Endothelial cell (in vitro differentiated cells): ENCODE measurements at regions not wholly inside any gene's neighbourhood (a gene's known extent, or its start where the extent isn't known, plus 50 kb on each side); places are given as distances from the start of the nearest gene placed in this dataset.

Source experiments
- DNase-seq: peaks from one replicate; pipeline ENCODE4 v3.0.0; 2021; ENCODE audit warnings: low spot score
- H3K27ac Mint-ChIP-seq: one replicate; pipeline ENCODE4 v1.8.0; 2021; ENCODE audit warnings: mixed read lengths, inconsistent platforms; ENCODE audit not compliant: unreplicated experiment
- H3K27me3 Mint-ChIP-seq: one replicate; pipeline ENCODE4 v1.8.0; 2021; ENCODE audit warnings: mild to moderate bottlenecking, moderate library complexity, mixed read lengths, inconsistent platforms; ENCODE audit not compliant: unreplicated experiment
- H3K36me3 Mint-ChIP-seq: one replicate; pipeline ENCODE4 v1.8.0; 2021; ENCODE audit warnings: mild to moderate bottlenecking, low read depth, mixed read lengths, inconsistent platforms; ENCODE audit not compliant: unreplicated experiment
- H3K4me1 Mint-ChIP-seq: one replicate; pipeline ENCODE4 v1.8.0; 2021; ENCODE audit warnings: mild to moderate bottlenecking, mixed read lengths, inconsistent platforms; ENCODE audit not compliant: unreplicated experiment
- H3K4me3 Mint-ChIP-seq: one replicate; pipeline ENCODE4 v1.8.0; 2021; ENCODE audit warnings: mild to moderate bottlenecking, mixed read lengths, inconsistent platforms; ENCODE audit not compliant: unreplicated experiment
- H3K9me3 Mint-ChIP-seq: one replicate; pipeline ENCODE4 v1.8.0; 2021; ENCODE audit warnings: mixed read lengths, inconsistent platforms; ENCODE audit not compliant: unreplicated experiment
- CTCF ChIP-seq: fragments of 200-600 bp; sonication (generic); IDR thresholded peaks from one replicate; pipeline ENCODE4 v1.5.0; 2021; ENCODE audit warnings: antibody characterized with exemption; ENCODE audit not compliant: unreplicated experiment

- H3K27me3 Mint-ChIP-seq: peaks cover 14% of the 10 kb centered on the region
- H3K4me1 Mint-ChIP-seq: peaks cover 17% of the 10 kb centered on the region
- H3K36me3 Mint-ChIP-seq: no peaks in the 10 kb centered on the region
- no peak overlapping the region for H3K4me3 Mint-ChIP-seq
- no peak for TF ChIP-seq CTCF
- H3K9me3 Mint-ChIP-seq: no peaks in the 10 kb centered on the region
- DNase-seq: no peak
- no peak overlapping the region for H3K27ac Mint-ChIP-seq
These were observed 237.2 kb downstream of the NPHP4 start for GRCh38 chr1:5754817-5755551.

GRCh38 chr1:5753549-5754421 is 238.4 kb downstream of the NPHP4 start:
- TF ChIP-seq CTCF: no peak
- H3K36me3 Mint-ChIP-seq: no peaks in the 10 kb centered on the region
- H3K4me3 Mint-ChIP-seq: no peak overlapping the region
- peaks cover 17% of the 10 kb centered on the region for H3K27me3 Mint-ChIP-seq
- H3K27ac Mint-ChIP-seq: no peak overlapping the region
- no peaks in the 10 kb centered on the region for H3K9me3 Mint-ChIP-seq
- no peak for DNase-seq
- H3K4me1 Mint-ChIP-seq: peaks cover 25% of the 10 kb centered on the region

DNA sequence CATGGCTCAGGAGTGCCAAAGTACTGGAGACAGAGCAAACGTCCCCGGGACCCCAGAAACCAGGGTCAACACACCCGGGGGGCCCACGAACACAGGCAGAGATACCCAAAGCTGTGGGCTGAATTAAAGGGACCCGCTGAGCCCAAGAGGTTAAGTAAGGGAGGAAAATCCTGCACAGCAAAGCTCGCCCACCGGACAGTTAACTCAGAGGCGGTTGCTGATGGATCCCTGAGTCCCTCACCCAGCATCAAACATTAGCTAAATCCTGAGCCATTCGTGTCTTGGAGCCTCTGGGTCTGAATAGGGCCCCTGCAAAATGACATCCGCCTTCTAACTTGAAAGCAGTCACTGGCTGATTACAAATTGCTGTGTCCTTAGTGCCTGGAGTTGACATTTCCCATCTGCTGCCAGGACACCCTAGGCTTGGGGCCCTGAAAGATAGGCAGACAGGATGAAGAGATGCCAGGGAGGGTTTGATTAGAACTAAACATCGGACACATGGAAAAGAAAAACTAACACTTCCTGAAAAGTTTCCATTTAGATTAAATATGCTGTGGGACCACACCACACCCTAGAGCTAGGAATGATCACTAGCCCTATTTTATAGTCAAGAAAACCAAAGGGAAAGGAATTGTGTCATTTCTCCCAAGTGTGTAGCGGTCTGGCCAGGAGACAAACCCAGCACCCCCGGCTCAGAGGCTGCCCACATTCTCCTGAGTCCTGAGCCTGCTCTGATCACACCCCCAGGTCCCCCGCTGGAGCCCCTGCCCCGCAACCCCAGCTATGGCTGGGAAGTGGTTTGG is 239.3 kb downstream of the NPHP4 start:
- no peaks in the 10 kb centered on the region for H3K9me3 Mint-ChIP-seq
- H3K36me3 Mint-ChIP-seq: no peaks in the 10 kb centered on the region
- no peak overlapping the region for H3K27ac Mint-ChIP-seq
- H3K4me3 Mint-ChIP-seq: no peak overlapping the region
- no peak for DNase-seq
- peaks cover 18% of the 10 kb centered on the region for H3K27me3 Mint-ChIP-seq
- H3K4me1 Mint-ChIP-seq: peaks cover 25% of the 10 kb centered on the region
- no peak for TF ChIP-seq CTCF

- no peak overlapping the region for H3K27ac Mint-ChIP-seq
- TF ChIP-seq CTCF: no peak
- no peaks in the 10 kb centered on the region for H3K9me3 Mint-ChIP-seq
- no peak for DNase-seq
- H3K27me3 Mint-ChIP-seq: peaks cover 18% of the 10 kb centered on the region
- no peaks in the 10 kb centered on the region for H3K36me3 Mint-ChIP-seq
- no peak overlapping the region for H3K4me3 Mint-ChIP-seq
- peaks cover 25% of the 10 kb centered on the region for H3K4me1 Mint-ChIP-seq
These were observed 240.1 kb downstream of the NPHP4 start for GRCh38 chr1:5751833-5752745.
